ENCODE measurements at regions not wholly inside any gene's neighbourhood (a gene's known extent, or its start where the extent isn't known, plus 50 kb on each side); places are given as distances from the start of the nearest gene placed in this dataset.
"Not testable (repeated sequence)": the region's sequence is repeated elsewhere in the genome, so short reads cannot be mapped to it uniquely, and the experiment has no call there.

- DNase-seq (ENCODE audit: low read depth in 2 of 2), result no peak
These were observed 189.8 kb upstream of the SLC16A7 start for GRCh38 chr12:59405992-59406391.

GRCh38 chr12:59404109-59404650 is 191.6 kb upstream of the SLC16A7 start:
- no peak for DNase-seq (ENCODE audit: low read depth in 2 of 2)

GRCh38 chr12:59403259-59403932 is 192.4 kb upstream of the SLC16A7 start:
- DNase-seq (ENCODE audit: low read depth in 2 of 2), result peak; percentile 54 to 65

GRCh38 chr12:59401862-59402261 is 194.0 kb upstream of the SLC16A7 start:
- DNase-seq (ENCODE audit: low read depth in 2 of 2), result no peak

GRCh38 chr12:59398164-59398563 is 197.7 kb upstream of the SLC16A7 start:
- no peak for DNase-seq (ENCODE audit: low read depth in 2 of 2)

GRCh38 chr12:59396919-59397318 is 198.9 kb upstream of the SLC16A7 start:
- DNase-seq (ENCODE audit: low read depth in 2 of 2), result no peak

- DNase-seq (ENCODE audit: low read depth in 2 of 2), result no peak
These were observed 199.3 kb upstream of the SLC16A7 start for GRCh38 chr12:59396519-59396918.

GRCh38 chr12:59395310-59395709 is 200.5 kb upstream of the SLC16A7 start:
- DNase-seq (ENCODE audit: low read depth in 2 of 2), result not testable (repeated sequence)

- no peak for DNase-seq (ENCODE audit: low read depth in 2 of 2)
These were observed 202.3 kb upstream of the SLC16A7 start for GRCh38 chr12:59393506-59393905.

GRCh38 chr12:59389968-59390576 is 205.8 kb upstream of the SLC16A7 start:
- DNase-seq (ENCODE audit: low read depth in 2 of 2), result no peak

GRCh38 chr12:59388694-59389093 is 207.1 kb upstream of the SLC16A7 start:
- no peak for DNase-seq (ENCODE audit: low read depth in 2 of 2)

GRCh38 chr12:59388176-59388575 is 207.7 kb upstream of the SLC16A7 start:
- DNase-seq (ENCODE audit: low read depth in 2 of 2), result no peak

- no peak for DNase-seq (ENCODE audit: low read depth in 2 of 2)
These were observed 209.6 kb upstream of the SLC16A7 start for GRCh38 chr12:59386236-59386635.

- DNase-seq (ENCODE audit: low read depth in 2 of 2), result peak in 1 of 2 donors; percentile 2
These were observed 212.6 kb upstream of the SLC16A7 start for GRCh38 chr12:59383079-59383822.

- no peak for DNase-seq (ENCODE audit: low read depth in 2 of 2)
These were observed 213.3 kb upstream of the SLC16A7 start for GRCh38 chr12:59382282-59383078.

- no peak for DNase-seq (ENCODE audit: low read depth in 2 of 2)
These were observed 214.7 kb upstream of the SLC16A7 start for GRCh38 chr12:59381106-59381505.

- no peak for DNase-seq (ENCODE audit: low read depth in 2 of 2)
These were observed 220.2 kb upstream of the SLC16A7 start for GRCh38 chr12:59375633-59376032.

GRCh38 chr12:59374783-59375182 is 221.0 kb upstream of the SLC16A7 start:
- DNase-seq (ENCODE audit: low read depth in 2 of 2), result no peak

GRCh38 chr12:59372956-59373355 is 222.9 kb upstream of the SLC16A7 start:
- no peak for DNase-seq (ENCODE audit: low read depth in 2 of 2)

- no peak for DNase-seq (ENCODE audit: low read depth in 2 of 2)
These were observed 224.9 kb upstream of the SLC16A7 start for GRCh38 chr12:59370933-59371332.

GRCh38 chr12:59365133-59365532 is 230.7 kb upstream of the SLC16A7 start:
- DNase-seq (ENCODE audit: low read depth in 2 of 2), result no peak

GRCh38 chr12:59357811-59358210 is 238.0 kb upstream of the SLC16A7 start:
- DNase-seq (ENCODE audit: low read depth in 2 of 2), result no peak
